Mucosa of stomach (tissue), 1 donor: ENCODE measurements at regions not wholly inside any gene's neighbourhood (a gene's known extent, or its start where the extent isn't known, plus 50 kb on each side); places are given as distances from the start of the nearest gene placed in this dataset.

Experiments
- H3K27me3 ChIP-seq: one replicate; pipeline ENCODE4 v1.7.0; 2013; ENCODE audit warnings: mild to moderate bottlenecking, low read length; ENCODE audit not compliant: control insufficient read depth, insufficient read depth
- H3K36me3 ChIP-seq: one replicate; pipeline ENCODE4 v1.7.0; 2013; ENCODE audit warnings: low read length; ENCODE audit not compliant: control insufficient read depth, insufficient read depth
- H3K4me1 ChIP-seq: one replicate; pipeline ENCODE4 v1.7.0; 2013; ENCODE audit warnings: mild to moderate bottlenecking, low read length; ENCODE audit not compliant: control insufficient read depth, insufficient read depth
- H3K4me3 ChIP-seq: one replicate; pipeline ENCODE4 v1.7.0; 2013; ENCODE audit warnings: low read length
- H3K9ac ChIP-seq: one replicate; pipeline ENCODE4 v1.7.0; 2013; ENCODE audit warnings: mild to moderate bottlenecking, low read length, moderate library complexity
- H3K9me3 ChIP-seq: one replicate; pipeline ENCODE4 v1.7.0; 2013; ENCODE audit warnings: mild to moderate bottlenecking, low read length, moderate library complexity; ENCODE audit not compliant: control insufficient read depth
- donor health status: Pancreatic carcinoma.

DNA sequence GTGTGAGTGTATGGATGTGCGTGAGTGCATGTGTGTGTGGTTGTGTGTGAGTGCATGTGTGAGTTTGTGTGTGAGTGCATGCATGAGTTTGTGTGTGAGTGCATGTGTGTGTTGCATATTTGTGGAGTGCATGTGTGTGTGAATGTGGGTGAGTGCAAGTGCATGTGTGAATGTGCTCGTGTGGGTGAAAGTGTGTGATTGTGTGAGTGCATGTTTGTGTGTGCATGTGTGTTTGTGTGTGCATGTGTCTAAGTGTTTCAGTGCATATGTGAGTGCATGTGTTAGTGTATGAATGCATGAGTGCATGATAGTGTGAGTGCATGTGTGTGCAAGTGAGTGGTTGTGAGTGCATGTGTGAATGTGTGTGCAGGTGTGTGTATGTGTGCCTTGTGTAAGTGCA is 343.4 kb upstream of the SALL3 start:
- H3K36me3 ChIP-seq: no peaks in the 10 kb centered on the region
- no peak overlapping the region for H3K4me3 ChIP-seq
- H3K9ac ChIP-seq: no peak overlapping the region
- H3K9me3 ChIP-seq: no peaks in the 10 kb centered on the region
- H3K4me1 ChIP-seq: no peaks in the 10 kb centered on the region
- no peaks in the 10 kb centered on the region for H3K27me3 ChIP-seq

- Histone ChIP-seq H3K27me3 (no peaks in the 10 kb centered on the region), H3K36me3 (no peaks in the 10 kb centered on the region), H3K9me3 (no peaks in the 10 kb centered on the region), H3K4me1 (no peaks in the 10 kb centered on the region), H3K4me3 (no peak overlapping the region), H3K9ac (no peak overlapping the region)
These were observed 341.9 kb upstream of the SALL3 start for GRCh38 chr18:78637442-78638402.

- H3K27me3 ChIP-seq: no peaks in the 10 kb centered on the region
These were observed 340.3 kb upstream of the SALL3 start for GRCh38 chr18:78639006-78639950.

GRCh38 chr18:78640246-78640995 is 339.2 kb upstream of the SALL3 start:
- Histone ChIP-seq H3K4me3 (no peak overlapping the region), H3K9ac (no peak overlapping the region), H3K4me1 (no peaks in the 10 kb centered on the region), H3K9me3 (no peaks in the 10 kb centered on the region), H3K36me3 (no peaks in the 10 kb centered on the region), H3K27me3 (no peaks in the 10 kb centered on the region)

More at GRCh38 chr18:78639006-78639950, 340.3 kb upstream of the SALL3 start:
- no peak overlapping the region for H3K9ac ChIP-seq
- no peak overlapping the region for H3K4me3 ChIP-seq
- no peaks in the 10 kb centered on the region for H3K9me3 ChIP-seq
- H3K36me3 ChIP-seq: no peaks in the 10 kb centered on the region
- no peaks in the 10 kb centered on the region for H3K4me1 ChIP-seq

GRCh38 chr18:78641689-78642231 is 337.9 kb upstream of the SALL3 start:
- H3K4me3 ChIP-seq: no peak overlapping the region
- no peaks in the 10 kb centered on the region for H3K27me3 ChIP-seq
- no peak overlapping the region for H3K9ac ChIP-seq
- no peaks in the 10 kb centered on the region for H3K9me3 ChIP-seq
- no peaks in the 10 kb centered on the region for H3K36me3 ChIP-seq
- H3K4me1 ChIP-seq: no peaks in the 10 kb centered on the region

DNA sequence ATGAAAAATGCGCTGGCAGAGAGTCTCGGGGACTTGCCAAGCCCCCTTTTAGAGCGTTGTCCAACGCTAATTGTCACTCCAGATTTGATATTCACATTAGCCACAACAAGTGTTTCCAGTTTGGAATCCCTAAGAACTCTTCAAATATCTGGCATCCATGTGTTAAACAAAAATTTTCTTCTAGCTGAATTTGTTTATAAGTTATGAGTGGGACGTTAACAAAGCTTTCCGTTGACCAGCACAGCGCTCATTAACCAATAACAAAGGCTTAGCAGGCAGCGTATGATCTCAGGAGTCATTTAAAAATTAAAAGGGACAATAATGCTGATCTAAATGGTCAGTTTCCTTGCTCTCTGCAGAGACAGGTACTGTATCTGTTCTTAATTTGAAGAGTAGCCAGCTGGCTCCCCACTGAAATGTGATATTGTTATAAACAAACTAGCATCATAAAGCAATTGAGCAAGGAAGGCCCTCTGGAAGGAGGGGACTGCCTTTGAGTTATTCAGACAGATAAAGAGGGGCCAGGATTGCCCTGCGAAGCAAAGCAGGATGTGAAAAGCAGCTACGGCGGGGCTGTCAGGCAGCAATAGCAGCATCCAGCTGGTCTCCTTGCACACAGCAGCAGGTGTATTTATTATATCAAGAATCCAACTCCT is 337.2 kb upstream of the SALL3 start:
- H3K36me3 ChIP-seq: no peaks in the 10 kb centered on the region
- no peak overlapping the region for H3K9ac ChIP-seq
- H3K4me1 ChIP-seq: no peaks in the 10 kb centered on the region
- no peak overlapping the region for H3K4me3 ChIP-seq
- H3K27me3 ChIP-seq: no peaks in the 10 kb centered on the region
- H3K9me3 ChIP-seq: no peaks in the 10 kb centered on the region

DNA sequence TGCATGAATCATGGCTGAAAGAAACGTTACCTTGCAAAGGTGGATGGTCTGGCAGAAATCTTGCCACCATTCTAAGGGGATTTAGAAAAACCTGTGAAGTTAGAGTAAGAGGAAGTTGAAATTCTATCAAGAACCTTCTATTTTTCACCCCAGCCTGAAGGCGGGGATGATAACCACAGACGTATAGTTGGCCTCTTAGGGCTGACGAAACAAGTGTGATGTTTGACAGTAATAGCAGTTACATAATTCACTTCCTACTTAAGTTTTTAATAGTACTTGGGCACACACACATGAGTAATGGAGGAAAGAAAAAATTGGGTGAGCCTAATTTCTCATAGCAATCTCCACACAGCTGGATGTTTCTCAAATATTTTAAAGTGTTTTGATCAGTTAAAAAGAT is 336.6 kb upstream of the SALL3 start:
- no peak overlapping the region for H3K9ac ChIP-seq
- no peaks in the 10 kb centered on the region for H3K9me3 ChIP-seq
- H3K4me1 ChIP-seq: no peaks in the 10 kb centered on the region
- H3K36me3 ChIP-seq: no peaks in the 10 kb centered on the region
- H3K4me3 ChIP-seq: no peak overlapping the region
- H3K27me3 ChIP-seq: no peaks in the 10 kb centered on the region

- H3K9me3 ChIP-seq: no peaks in the 10 kb centered on the region
- H3K9ac ChIP-seq: no peak overlapping the region
- no peaks in the 10 kb centered on the region for H3K27me3 ChIP-seq
- H3K36me3 ChIP-seq: no peaks in the 10 kb centered on the region
- no peaks in the 10 kb centered on the region for H3K4me1 ChIP-seq
- no peak overlapping the region for H3K4me3 ChIP-seq
These were observed 335.6 kb upstream of the SALL3 start for GRCh38 chr18:78643981-78644380.

GRCh38 chr18:78645216-78645615 is 334.4 kb upstream of the SALL3 start:
- H3K9me3 ChIP-seq: no peaks in the 10 kb centered on the region
- no peak overlapping the region for H3K4me3 ChIP-seq
- no peaks in the 10 kb centered on the region for H3K27me3 ChIP-seq
- no peaks in the 10 kb centered on the region for H3K36me3 ChIP-seq
- H3K9ac ChIP-seq: no peak overlapping the region
- no peaks in the 10 kb centered on the region for H3K4me1 ChIP-seq

- no peaks in the 10 kb centered on the region for H3K4me1 ChIP-seq
- no peaks in the 10 kb centered on the region for H3K27me3 ChIP-seq
- H3K9me3 ChIP-seq: no peaks in the 10 kb centered on the region
- no peak overlapping the region for H3K4me3 ChIP-seq
- H3K36me3 ChIP-seq: no peaks in the 10 kb centered on the region
- no peak overlapping the region for H3K9ac ChIP-seq
These were observed 332.6 kb upstream of the SALL3 start for GRCh38 chr18:78647018-78647417.

DNA sequence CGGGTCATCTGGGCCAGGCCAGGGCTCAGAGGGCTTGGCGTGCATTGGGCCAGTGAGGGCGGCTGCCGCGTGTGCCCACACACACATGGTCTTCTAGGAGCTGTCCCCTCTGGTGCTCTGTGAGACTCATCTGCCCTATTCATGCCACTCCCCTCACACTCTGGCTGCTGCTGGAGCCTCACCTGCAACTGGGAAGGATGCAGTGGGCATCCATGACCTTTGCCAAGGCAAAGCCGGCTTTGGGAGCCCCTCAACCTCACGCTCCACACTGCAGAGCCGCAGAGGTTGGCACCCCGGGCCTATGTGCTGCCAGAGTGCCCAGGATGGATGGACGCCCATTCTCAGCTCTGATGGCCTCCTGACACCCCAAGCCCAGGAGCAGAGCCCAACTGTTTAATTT is 330.2 kb upstream of the SALL3 start:
- H3K9ac ChIP-seq: no peak overlapping the region

More for the DNA sequence above, 330.2 kb upstream of the SALL3 start:
- Histone ChIP-seq H3K27me3 (no peaks in the 10 kb centered on the region), H3K4me3 (no peak overlapping the region), H3K9me3 (no peaks in the 10 kb centered on the region), H3K36me3 (no peaks in the 10 kb centered on the region), H3K4me1 (no peaks in the 10 kb centered on the region)
